ENCODE measurements at regions not wholly inside any gene's neighbourhood (a gene's known extent, or its start where the extent isn't known, plus 50 kb on each side); places are given as distances from the start of the nearest gene placed in this dataset.

DNA sequence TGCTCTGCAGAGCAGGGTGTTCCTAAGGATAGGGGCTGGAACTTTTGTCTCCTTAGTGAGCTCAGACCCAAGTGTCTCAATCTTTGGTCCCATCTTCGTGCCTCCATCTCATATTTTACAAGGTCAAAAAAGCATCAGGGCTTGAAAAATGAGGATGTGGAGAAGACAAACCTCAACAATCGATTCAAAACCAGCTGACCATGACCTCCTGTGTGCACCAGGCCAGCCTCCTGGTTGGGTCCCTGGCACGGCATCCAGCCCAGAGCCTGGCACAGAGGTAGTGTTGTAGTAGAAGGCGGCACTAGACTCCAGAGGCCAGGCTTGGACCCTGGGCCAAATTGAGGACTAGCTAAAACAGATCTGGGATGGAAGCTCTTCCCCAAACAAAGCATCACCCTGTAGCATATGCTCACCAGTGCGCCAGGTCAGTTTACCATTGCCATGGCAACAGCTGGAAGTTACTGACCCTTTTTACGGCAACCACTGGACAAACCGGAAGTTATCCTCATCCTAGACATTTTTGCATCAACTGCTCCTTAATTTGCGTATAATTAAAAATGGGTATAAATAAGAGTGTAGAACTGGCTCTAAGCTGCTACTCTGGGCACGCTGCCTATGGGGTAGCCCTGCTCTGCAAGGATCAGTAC is 69.3 kb upstream of the BLCAP start:
- no peak for DNase-seq

DNA sequence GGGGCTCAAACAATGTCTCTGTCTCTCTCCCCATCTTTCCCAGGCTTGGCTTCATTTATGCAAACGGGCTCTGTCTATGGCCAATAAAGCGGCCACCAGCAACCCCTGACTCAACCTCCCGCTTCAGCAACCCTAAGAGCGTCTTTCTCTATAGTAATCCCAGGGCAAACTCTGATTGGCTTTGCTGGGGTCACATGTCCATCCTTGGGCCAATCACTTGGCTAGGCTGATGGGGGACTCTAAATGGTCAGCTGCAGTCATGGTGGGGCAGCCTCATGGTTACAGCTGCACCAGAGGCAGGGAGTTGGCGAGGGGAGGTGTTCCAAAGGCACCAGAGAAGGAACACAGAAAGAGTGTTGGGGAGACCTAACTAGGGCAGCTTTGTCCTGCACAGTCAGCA is 68.5 kb upstream of the BLCAP start:
- DNase-seq: no peak

DNA sequence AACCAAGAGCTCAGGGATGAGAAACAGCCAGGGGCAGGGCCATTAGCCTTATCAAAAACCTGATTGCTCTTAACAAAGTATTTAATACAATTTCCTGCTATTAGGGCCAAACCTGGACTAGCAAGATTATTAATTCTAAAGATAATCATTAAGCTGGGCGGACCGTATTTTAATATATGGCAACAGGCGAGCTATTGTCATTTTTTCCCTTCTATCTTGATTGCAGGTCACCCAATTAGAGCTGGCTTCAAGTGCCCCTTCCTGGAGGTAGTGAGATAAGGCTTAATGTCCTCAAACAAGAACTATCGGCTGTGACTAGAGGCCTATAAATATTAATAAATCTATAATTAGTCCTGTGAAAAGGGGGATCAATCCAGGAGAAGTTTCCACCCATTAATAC is 66.0 kb upstream of the BLCAP start:
- DNase-seq: no peak

DNA sequence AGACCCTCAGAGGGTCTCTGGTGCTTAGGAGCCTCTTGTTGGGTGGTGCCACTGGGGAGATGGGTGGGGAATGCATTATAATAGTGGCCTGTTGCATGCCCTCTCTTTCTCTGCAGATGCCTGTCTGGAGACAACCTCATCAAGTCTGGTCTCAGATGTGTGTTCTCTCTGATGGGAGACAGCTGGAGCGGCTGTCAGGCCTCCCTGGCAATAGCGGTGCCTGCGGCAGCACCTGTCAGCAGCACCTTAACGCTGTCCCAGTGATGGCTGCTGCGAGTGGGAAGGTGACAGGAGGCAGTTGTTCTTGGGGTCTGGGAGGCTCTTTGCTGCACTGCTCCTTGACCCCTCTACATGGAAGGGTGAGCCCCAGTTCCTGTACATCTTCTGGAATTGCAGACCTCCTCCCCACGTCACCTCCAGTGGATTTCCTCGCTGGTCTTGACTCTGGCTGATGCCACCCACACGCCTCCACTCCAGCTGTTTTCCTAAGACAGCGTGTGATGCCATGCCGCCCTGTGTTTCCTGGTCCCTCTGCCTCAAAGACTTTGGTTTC is 63.3 kb upstream of the BLCAP start:
- DNase-seq: no peak

DNA sequence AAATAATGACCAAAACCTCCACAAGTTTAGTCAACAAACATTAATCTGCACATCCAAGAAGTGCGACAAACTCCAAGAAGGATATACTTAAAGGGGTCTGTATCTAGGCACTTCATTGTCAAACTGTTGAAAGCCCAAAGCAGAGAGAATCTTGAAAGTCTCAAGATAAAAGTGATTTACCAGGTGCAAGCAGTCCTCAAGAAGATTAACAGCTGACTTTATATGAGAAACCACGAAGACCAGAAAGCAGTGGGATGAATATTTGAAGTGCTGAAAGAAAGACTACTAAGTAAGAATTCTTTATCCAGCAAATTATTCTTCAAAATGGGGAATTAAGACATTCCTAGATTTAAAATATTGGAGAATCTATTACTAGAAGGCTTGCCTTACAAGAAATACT is 58.4 kb upstream of the BLCAP start:
- DNase-seq: no peak

DNA sequence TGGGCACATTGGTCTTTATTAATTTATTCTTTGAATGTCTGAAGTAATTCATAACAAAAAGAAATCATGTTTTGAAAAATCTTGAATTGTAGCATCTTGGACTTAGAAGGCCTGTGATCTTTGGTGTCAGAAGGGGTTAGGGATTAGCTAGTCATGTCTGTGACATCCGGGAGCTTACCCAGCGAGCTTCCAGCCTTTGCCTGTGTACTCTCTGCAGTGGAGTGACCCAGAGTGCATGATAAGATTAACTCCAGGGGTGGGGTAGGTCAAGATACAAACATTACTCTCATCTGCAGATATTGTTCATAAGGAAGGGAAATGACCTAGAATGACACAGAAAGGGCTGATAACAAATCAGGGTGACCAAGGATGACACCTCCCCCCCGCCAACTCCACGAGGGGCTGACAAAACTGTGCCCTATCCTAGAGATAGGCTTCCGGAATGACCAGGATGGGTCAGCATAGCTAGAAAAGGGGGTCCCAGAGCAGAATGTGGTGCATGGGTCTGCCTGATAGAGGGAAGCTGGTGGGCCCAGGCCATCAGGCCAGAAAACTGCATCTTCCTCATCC is 56.6 kb upstream of the BLCAP start:
- DNase-seq: no peak

DNA sequence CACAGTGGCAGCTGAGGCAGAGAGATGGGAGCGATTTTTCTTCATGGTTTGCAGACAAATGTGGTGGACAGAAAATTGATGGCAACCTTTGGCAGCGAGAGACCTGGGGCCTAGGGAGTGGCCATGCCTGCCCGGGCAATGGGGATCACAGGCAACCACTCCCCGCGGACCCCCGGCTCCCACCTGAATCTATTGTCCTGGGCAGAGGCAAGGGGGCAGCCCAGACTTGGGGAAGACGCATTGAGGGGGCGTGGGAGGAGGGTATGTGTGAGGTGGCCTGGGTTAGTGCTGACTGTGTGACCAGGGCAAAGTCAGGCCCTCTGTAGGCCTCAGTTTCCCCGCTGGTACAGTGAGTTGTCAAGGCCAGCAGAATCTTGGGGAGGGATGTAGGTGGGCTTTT is 53.6 kb upstream of the BLCAP start:
- DNase-seq: no peak

DNA sequence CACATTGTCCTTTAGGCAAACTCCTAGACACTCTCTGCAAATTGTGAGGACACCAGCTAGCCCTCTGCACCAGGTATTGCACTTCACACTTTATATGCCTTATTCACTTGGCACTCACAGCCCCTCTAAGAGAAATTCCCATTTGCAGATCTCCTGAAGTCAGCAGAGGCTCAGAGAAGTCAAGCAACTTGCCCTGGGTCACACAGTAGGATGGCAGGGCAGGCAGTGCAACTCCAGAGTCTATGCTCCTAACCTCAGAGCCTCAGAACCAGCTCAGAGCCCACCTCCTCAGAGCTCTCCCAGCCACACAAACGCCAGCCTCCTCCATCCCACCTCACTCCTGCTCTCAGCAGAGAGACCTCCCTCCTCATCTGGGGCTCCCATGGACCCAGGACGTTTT is 52.4 kb upstream of the BLCAP start:
- DNase-seq: no peak

DNA sequence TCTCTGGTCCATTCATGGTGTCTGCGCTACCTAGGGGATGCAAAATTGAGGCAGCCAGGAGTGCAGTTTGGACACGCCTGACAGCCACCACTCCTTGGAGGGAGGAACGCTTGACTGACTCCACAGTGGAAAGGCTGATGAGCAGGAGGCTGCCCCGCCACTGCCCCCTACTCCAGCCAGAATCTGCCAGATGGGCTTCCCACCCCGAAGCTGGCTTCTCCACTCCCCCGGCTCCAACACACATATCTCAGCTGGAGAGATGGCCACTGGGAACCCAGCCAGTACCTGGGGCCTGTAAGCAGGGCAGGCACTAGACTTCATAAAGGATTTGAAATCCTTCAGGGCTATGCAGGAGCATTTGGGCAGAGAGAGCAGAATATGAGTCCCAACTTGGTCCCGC is 51.4 kb upstream of the BLCAP start:
- DNase-seq: no peak

DNA sequence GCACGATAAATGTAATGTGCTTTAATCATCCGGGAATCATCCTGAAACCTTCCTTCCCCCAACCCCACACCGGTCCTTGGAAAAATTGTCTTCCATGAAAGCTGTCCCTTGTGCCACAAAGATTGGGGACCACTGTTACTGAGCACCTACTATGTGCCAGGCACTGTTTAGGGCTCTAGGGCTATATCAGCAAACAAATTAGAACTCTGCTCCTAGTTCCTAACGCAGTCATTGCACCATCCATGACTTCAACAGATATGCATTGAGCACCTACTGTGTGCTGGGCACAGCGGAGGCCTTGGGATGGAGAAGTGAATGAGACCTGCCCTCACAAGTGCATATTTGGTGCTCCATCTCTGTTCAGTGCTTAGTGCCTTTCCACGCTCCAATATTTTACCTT is 50.3 kb upstream of the BLCAP start:
- DNase-seq: no peak
